Smooth muscle cell (in vitro differentiated cells): ENCODE measurements at regions not wholly inside any gene's neighbourhood (a gene's known extent, or its start where the extent isn't known, plus 50 kb on each side); places are given as distances from the start of the nearest gene placed in this dataset.

Experiments used
- DNase-seq: peaks from one replicate; lab custom pipeline; 2025; ENCODE audit not compliant: unreplicated experiment; lab: John Stamatoyannopoulos, UW
- H2AFZ ChIP-seq: fragments of 200-600 bp; sonication (generic); 2 replicates; pipeline ENCODE4 v1.6.0; 2016; ENCODE audit warnings: antibody characterized with exemption, low read depth, mild to moderate bottlenecking
- H3F3A ChIP-seq: fragments of 200-600 bp; sonication (generic); 2 replicates; pipeline ENCODE4 v1.6.0; 2017; ENCODE audit warnings: antibody characterized with exemption, low read depth
- H3K27ac ChIP-seq: fragments of 200-600 bp; sonication (generic); 2 replicates; pipeline ENCODE4 v1.5.1; 2016; ENCODE audit warnings: low read depth, mild to moderate bottlenecking
- H3K27me3 ChIP-seq: fragments of 200-600 bp; sonication (generic); 2 replicates; pipeline ENCODE4 v1.6.1; 2016; ENCODE audit warnings: low read depth, mild to moderate bottlenecking
- H3K36me3 ChIP-seq: fragments of 200-600 bp; sonication (generic); 2 replicates; pipeline ENCODE4 v1.5.1; 2016; ENCODE audit warnings: low read depth
- H3K4me1 ChIP-seq: fragments of 200-600 bp; sonication (generic); 2 replicates; pipeline ENCODE4 v1.5.1; 2016; ENCODE audit warnings: low read depth
- H3K4me2 ChIP-seq: fragments of 200-600 bp; sonication (generic); 2 replicates; pipeline ENCODE4 v1.6.0; 2016; ENCODE audit warnings: mild to moderate bottlenecking
- H3K4me3 ChIP-seq: fragments of 200-600 bp; sonication (generic); 2 replicates; pipeline ENCODE4 v1.5.1; 2016; ENCODE audit warnings: mild to moderate bottlenecking
- H3K79me2 ChIP-seq: fragments of 200-600 bp; sonication (generic); 2 replicates; pipeline ENCODE4 v1.6.0; 2016; ENCODE audit warnings: low read depth, mild to moderate bottlenecking
- H3K9ac ChIP-seq: fragments of 200-600 bp; sonication (generic); 2 replicates; pipeline ENCODE4 v1.6.0; 2016; ENCODE audit warnings: low read depth
- H3K9me3 ChIP-seq: fragments of 200-600 bp; sonication (generic); replicated peaks from 2 replicates; pipeline ENCODE4 v1.5.1; 2016; ENCODE audit warnings: low read depth
- H4K20me1 ChIP-seq: fragments of 200-600 bp; sonication (generic); 2 replicates; pipeline ENCODE4 v1.6.0; 2016; ENCODE audit warnings: low read depth
- CTCF ChIP-seq: fragments of 200-600 bp; sonication (generic); IDR thresholded peaks from 2 replicates; pipeline ENCODE4 v1.5.1; 2017; ENCODE audit warnings: borderline replicate concordance, mild to moderate bottlenecking, antibody characterized with exemption; ENCODE audit not compliant: insufficient read depth, poor library complexity, severe bottlenecking
- WGBS: methylation state at CpG from one replicate; pipeline ENCODE4 v1.1.7; 2016; ENCODE audit warnings: low lambda C conversion rate; 5-methylcytosine and 5-hydroxymethylcytosine counted together

- TF ChIP-seq CTCF, result no peak
- H3K27ac ChIP-seq, result no peak overlapping the region
- H3K27me3 ChIP-seq, result peaks cover 31% of the 10 kb centered on the region
- H3K9me3 ChIP-seq, result no peaks in the 10 kb centered on the region
- H3K79me2 ChIP-seq, result no peaks in the 10 kb centered on the region
- H4K20me1 ChIP-seq, result peaks cover 76% of the 10 kb centered on the region
- WGBS, result 58% methylated on average over 29 of the region's 29 CpGs
- H3K36me3 ChIP-seq, result no peaks in the 10 kb centered on the region
- DNase-seq, result no peak
- no peak overlapping the region for H2AFZ ChIP-seq
- H3K4me2 ChIP-seq, result peak overlapping the region; percentile 88
- peaks cover 7% of the 10 kb centered on the region for H3F3A ChIP-seq
- H3K4me3 ChIP-seq, result peak overlapping the region; percentile 50
- no peak overlapping the region for H3K9ac ChIP-seq
- H3K4me1 ChIP-seq, result peaks cover 20% of the 10 kb centered on the region
Measured at GRCh38 chr22:48577014-48577690, 1250.5 kb downstream of the BRD1 start.

GRCh38 chr22:48576333-48577013 is 1251.2 kb downstream of the BRD1 start:
- Histone ChIP-seq H3K4me2 (peak overlapping the region; percentile 88), H3K4me3 (peak overlapping the region; percentile 50)

GRCh38 chr22:48575618-48576332 is 1251.9 kb downstream of the BRD1 start:
- H3K79me2 ChIP-seq, result no peaks in the 10 kb centered on the region
- peaks cover 62% of the 10 kb centered on the region for H4K20me1 ChIP-seq
- no peak overlapping the region for H3K9ac ChIP-seq
- H2AFZ ChIP-seq, result no peak overlapping the region
- peak overlapping the region; percentile 50 for H3K4me3 ChIP-seq
- peaks cover 7% of the 10 kb centered on the region for H3F3A ChIP-seq
- no peaks in the 10 kb centered on the region for H3K9me3 ChIP-seq
- H3K4me2 ChIP-seq, result peak overlapping the region; percentile 88
- peaks cover 31% of the 10 kb centered on the region for H3K27me3 ChIP-seq
- H3K36me3 ChIP-seq, result no peaks in the 10 kb centered on the region
- DNase-seq, result no peak
- H3K4me1 ChIP-seq, result peaks cover 20% of the 10 kb centered on the region
- no peak for TF ChIP-seq CTCF
- H3K27ac ChIP-seq, result no peak overlapping the region
- 1% methylated on average over 41 of the region's 120 CpGs for WGBS

More at GRCh38 chr22:48576333-48577013, 1251.2 kb downstream of the BRD1 start:
- H3F3A ChIP-seq, result peaks cover 7% of the 10 kb centered on the region
- H3K4me1 ChIP-seq, result peaks cover 20% of the 10 kb centered on the region
- H3K9ac ChIP-seq, result no peak overlapping the region
- no peaks in the 10 kb centered on the region for H3K36me3 ChIP-seq
- H3K27me3 ChIP-seq, result peaks cover 31% of the 10 kb centered on the region
- H3K9me3 ChIP-seq, result no peaks in the 10 kb centered on the region
- peak; percentile 62 for TF ChIP-seq CTCF
- no peak for DNase-seq
- no peaks in the 10 kb centered on the region for H3K79me2 ChIP-seq
- WGBS, result under 1% methylated on average over 68 of the region's 103 CpGs
- H2AFZ ChIP-seq, result no peak overlapping the region
- no peak overlapping the region for H3K27ac ChIP-seq
- peaks cover 69% of the 10 kb centered on the region for H4K20me1 ChIP-seq
